ENCODE measurements at regions not wholly inside any gene's neighbourhood (a gene's known extent, or its start where the extent isn't known, plus 50 kb on each side); places are given as distances from the start of the nearest gene placed in this dataset.

DNA sequence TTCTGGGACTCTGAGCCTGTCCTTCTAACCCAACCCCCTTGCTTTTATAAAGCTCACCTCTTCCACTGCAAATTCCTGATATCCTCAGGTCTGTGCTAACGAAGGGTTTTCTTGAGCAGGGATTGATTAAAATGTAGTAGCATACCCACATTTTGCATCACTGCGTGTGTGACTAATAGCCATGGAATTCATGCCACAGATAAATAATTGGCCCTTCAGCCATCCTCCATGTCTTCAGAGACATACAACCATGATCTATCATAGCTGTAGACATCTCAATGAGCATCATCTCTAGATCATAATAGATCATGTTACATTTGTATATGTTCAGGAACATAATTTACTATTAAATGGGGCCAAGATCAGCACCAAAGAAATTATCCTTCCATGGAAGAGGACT is 990.3 kb downstream of the KCNMA1 start:
- Mint-ChIP-seq H3K27me3 (peaks cover 0 to 4% (median 0%) of the 10 kb centered on the region in 5 donors), H3K4me1 (no peaks in the 10 kb centered on the region), H3K27ac (no peak overlapping the region), H3K36me3 (no peaks in the 10 kb centered on the region), H3K9me3 (peaks cover 0 to 3% (median 0%) of the 10 kb centered on the region in 11 donors), H3K4me3 (no peak overlapping the region)
- DNase-seq: no peak
- no peaks in the 10 kb centered on the region for H3K4me1 ChIP-seq (ENCODE audit: control insufficient read depth in 2 of 2, insufficient read depth in 2 of 2, low read length in 2 of 2)
- H3K4me3 ChIP-seq (ENCODE audit: low read length): no peak overlapping the region
- no peak overlapping the region for H3K27ac ChIP-seq (ENCODE audit: low read depth, low read length)
- no peak for ATAC-seq
- ChIA-PET CTCF (no interaction called here), POLR2A (no interaction called here)
- no peaks in the 10 kb centered on the region for H3K36me3 ChIP-seq (ENCODE audit: control insufficient read depth in 2 of 3, insufficient read depth in 3 of 3, low read length in 3 of 3)
- no peaks in the 10 kb centered on the region for H3K27me3 ChIP-seq (ENCODE audit: control insufficient read depth in 2 of 2, insufficient read depth in 2 of 2, low read length in 2 of 2)
- intact Hi-C loops (cut with micrococcal nuclease): no loop called here
- no peaks in the 10 kb centered on the region for H3K9me3 ChIP-seq (ENCODE audit: control insufficient read depth in 2 of 3, low read length in 3 of 3)

DNA sequence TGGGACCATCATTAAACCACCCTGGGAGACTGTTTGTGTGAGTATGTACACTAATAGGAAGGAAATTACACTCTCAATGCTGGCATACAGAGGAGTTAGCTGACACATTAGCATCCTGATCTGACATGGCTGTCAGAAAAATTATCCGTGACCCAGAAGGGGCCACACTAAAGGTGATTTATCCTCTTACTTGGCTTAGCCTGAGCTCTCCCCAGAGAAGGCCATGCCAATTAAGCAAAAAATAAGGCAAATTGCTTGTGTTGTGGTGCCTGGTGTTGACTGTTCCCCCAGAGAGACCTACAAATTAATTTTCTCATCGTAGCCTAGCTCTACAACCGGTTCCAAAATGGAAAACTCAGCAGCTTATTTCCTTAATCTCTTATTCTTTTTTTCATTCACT is 992.3 kb downstream of the KCNMA1 start:
- Mint-ChIP-seq H3K4me3 (no peak overlapping the region), H3K4me1 (no peaks in the 10 kb centered on the region), H3K9me3 (peaks cover 0 to 2% (median 0%) of the 10 kb centered on the region in 11 donors), H3K27me3 (no peaks in the 10 kb centered on the region), H3K27ac (no peak overlapping the region), H3K36me3 (no peaks in the 10 kb centered on the region)
- Histone ChIP-seq H3K4me1 (ENCODE audit: control insufficient read depth in 2 of 2, insufficient read depth in 2 of 2, low read length in 2 of 2) (no peaks in the 10 kb centered on the region), H3K36me3 (ENCODE audit: control insufficient read depth in 2 of 3, insufficient read depth in 3 of 3, low read length in 3 of 3) (no peaks in the 10 kb centered on the region), H3K27ac (ENCODE audit: low read depth, low read length) (no peak overlapping the region), H3K4me3 (ENCODE audit: low read length) (no peak overlapping the region), H3K9me3 (ENCODE audit: control insufficient read depth in 2 of 3, low read length in 3 of 3) (no peaks in the 10 kb centered on the region), H3K27me3 (ENCODE audit: control insufficient read depth in 2 of 2, insufficient read depth in 2 of 2, low read length in 2 of 2) (no peaks in the 10 kb centered on the region)
- POLR2A ChIA-PET: no interaction called here
- intact Hi-C loops (cut with micrococcal nuclease): no loop called here
- ATAC-seq (no peak), DNase-seq (no peak)
- CTCF ChIA-PET: no interaction called here

DNA sequence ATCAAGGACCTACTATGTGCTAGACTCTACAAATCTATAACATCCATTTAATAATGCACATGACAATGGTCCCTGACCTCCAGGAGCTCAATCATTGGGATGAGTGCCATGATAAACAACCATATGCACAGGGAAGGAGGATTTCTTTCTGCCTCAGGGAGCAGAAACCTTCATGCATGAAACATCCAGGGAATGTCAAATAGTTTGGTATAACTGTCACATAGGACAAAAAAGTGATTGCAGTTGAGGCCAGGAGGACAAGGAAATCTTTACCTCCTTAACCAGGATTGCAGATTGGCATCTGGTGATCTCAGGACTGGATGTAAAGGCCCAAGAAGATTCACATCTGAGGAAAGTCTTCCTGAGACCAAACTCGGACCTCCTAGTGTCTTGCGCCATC is 993.1 kb downstream of the KCNMA1 start:
- Histone ChIP-seq H3K4me3 (ENCODE audit: low read length) (no peak overlapping the region), H3K27ac (ENCODE audit: low read depth, low read length) (no peak overlapping the region), H3K27me3 (ENCODE audit: control insufficient read depth in 2 of 2, insufficient read depth in 2 of 2, low read length in 2 of 2) (no peaks in the 10 kb centered on the region), H3K4me1 (ENCODE audit: control insufficient read depth in 2 of 2, insufficient read depth in 2 of 2, low read length in 2 of 2) (no peaks in the 10 kb centered on the region), H3K36me3 (ENCODE audit: control insufficient read depth in 2 of 3, insufficient read depth in 3 of 3, low read length in 3 of 3) (no peaks in the 10 kb centered on the region), H3K9me3 (ENCODE audit: control insufficient read depth in 2 of 3, low read length in 3 of 3) (no peaks in the 10 kb centered on the region)
- H3K9me3 Mint-ChIP-seq: peaks cover 0 to 2% (median 0%) of the 10 kb centered on the region in 11 donors
- no peaks in the 10 kb centered on the region for H3K36me3 Mint-ChIP-seq
- H3K4me1 Mint-ChIP-seq: no peaks in the 10 kb centered on the region
- no peak overlapping the region for H3K4me3 Mint-ChIP-seq
- no peaks in the 10 kb centered on the region for H3K27me3 Mint-ChIP-seq
- ChIA-PET POLR2A (no interaction called here), CTCF (no interaction called here)
- intact Hi-C loops (cut with micrococcal nuclease): no loop called here
- DNase-seq: no peak
- ATAC-seq: no peak
- no peak overlapping the region for H3K27ac Mint-ChIP-seq

DNA sequence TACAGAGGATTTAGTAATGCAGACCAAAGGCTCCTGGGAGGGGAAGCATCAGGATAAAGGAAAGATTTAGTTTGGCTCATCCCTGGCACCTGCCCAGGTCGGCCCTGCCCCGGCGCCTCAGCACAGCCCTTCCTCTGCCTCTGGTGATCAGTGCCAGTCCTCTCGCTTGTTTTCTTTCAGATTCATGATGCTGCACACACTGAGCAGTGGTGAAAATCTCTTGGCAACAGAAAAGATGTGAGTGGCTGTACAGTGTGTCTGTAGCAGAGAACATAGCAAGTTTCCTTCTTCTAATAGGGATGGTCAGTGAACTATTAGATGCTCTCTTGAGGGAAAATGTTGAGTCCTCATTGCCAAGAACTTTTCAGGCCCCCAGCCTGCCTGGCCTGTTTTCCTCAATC is 994.1 kb downstream of the KCNMA1 start:
- CTCF ChIA-PET: no interaction called here
- H3K27me3 Mint-ChIP-seq: no peaks in the 10 kb centered on the region
- intact Hi-C loops (cut with micrococcal nuclease): no loop called here
- peaks cover 0 to 2% (median 0%) of the 10 kb centered on the region in 11 donors for H3K9me3 Mint-ChIP-seq
- Histone ChIP-seq H3K4me1 (ENCODE audit: control insufficient read depth in 2 of 2, insufficient read depth in 2 of 2, low read length in 2 of 2) (no peaks in the 10 kb centered on the region), H3K27me3 (ENCODE audit: control insufficient read depth in 2 of 2, insufficient read depth in 2 of 2, low read length in 2 of 2) (no peaks in the 10 kb centered on the region), H3K4me3 (ENCODE audit: low read length) (no peak overlapping the region), H3K27ac (ENCODE audit: low read depth, low read length) (no peak overlapping the region), H3K9me3 (ENCODE audit: control insufficient read depth in 2 of 3, low read length in 3 of 3) (no peaks in the 10 kb centered on the region), H3K36me3 (ENCODE audit: control insufficient read depth in 2 of 3, insufficient read depth in 3 of 3, low read length in 3 of 3) (no peaks in the 10 kb centered on the region)
- H3K4me1 Mint-ChIP-seq: no peaks in the 10 kb centered on the region
- H3K27ac Mint-ChIP-seq: no peak overlapping the region
- H3K4me3 Mint-ChIP-seq: no peak overlapping the region
- POLR2A ChIA-PET: no interaction called here
- ATAC-seq: no peak
- H3K36me3 Mint-ChIP-seq: no peaks in the 10 kb centered on the region
- no peak for DNase-seq

DNA sequence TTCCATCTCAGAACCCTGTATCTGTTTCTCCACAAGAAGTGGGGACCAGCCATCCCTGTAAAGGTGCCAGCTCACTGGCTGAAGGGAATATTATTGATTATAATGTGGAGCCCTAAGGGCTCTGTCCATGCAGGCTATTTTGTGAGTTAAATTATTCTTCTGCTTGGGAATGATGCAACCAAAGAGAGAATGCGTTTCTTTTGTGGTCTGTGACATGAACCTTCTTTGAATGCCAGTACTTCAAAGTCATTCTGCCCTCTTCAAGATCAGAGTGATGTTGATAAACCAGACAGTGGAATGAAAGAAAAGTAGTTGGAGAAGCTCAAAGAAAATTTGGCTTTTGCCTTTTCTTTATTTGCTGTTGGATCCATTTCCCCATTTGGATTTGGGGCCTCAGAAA is 995.2 kb downstream of the KCNMA1 start:
- H3K4me1 Mint-ChIP-seq: no peaks in the 10 kb centered on the region
- Histone ChIP-seq H3K9me3 (ENCODE audit: control insufficient read depth in 2 of 3, low read length in 3 of 3) (no peaks in the 10 kb centered on the region), H3K27ac (ENCODE audit: low read depth, low read length) (no peak overlapping the region), H3K4me1 (ENCODE audit: control insufficient read depth in 2 of 2, insufficient read depth in 2 of 2, low read length in 2 of 2) (no peaks in the 10 kb centered on the region), H3K36me3 (ENCODE audit: control insufficient read depth in 2 of 3, insufficient read depth in 3 of 3, low read length in 3 of 3) (no peaks in the 10 kb centered on the region), H3K27me3 (ENCODE audit: control insufficient read depth in 2 of 2, insufficient read depth in 2 of 2, low read length in 2 of 2) (no peaks in the 10 kb centered on the region), H3K4me3 (ENCODE audit: low read length) (no peak overlapping the region)
- no peaks in the 10 kb centered on the region for H3K27me3 Mint-ChIP-seq
- H3K36me3 Mint-ChIP-seq: no peaks in the 10 kb centered on the region
- CTCF ChIA-PET: no interaction called here
- ATAC-seq (no peak), DNase-seq (no peak)
- peaks cover 0 to 2% (median 0%) of the 10 kb centered on the region in 11 donors for H3K9me3 Mint-ChIP-seq
- intact Hi-C loops (cut with micrococcal nuclease): no loop called here
- no peak overlapping the region for H3K27ac Mint-ChIP-seq
- POLR2A ChIA-PET: no interaction called here
- H3K4me3 Mint-ChIP-seq: no peak overlapping the region

DNA sequence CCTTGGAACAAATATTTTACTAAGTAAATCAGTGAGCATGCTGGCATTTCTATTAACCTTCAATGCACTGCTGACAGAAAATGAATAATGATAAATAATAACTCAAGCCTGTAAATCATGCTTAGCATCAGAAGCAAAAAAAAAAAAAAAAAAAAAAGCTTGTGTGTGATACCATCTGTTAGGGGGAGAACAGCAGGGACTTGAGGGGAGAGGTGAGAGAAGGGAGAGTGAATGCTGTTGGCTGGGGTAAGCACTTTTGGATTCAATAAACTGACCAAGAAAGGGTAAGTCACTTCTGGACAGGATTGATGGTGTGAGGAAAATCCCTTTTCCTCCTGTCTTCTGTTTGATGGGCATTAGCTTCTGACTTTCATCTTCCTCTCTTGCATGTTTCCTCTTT is 996.4 kb downstream of the KCNMA1 start:
- Histone ChIP-seq H3K36me3 (ENCODE audit: control insufficient read depth in 2 of 3, insufficient read depth in 3 of 3, low read length in 3 of 3) (no peaks in the 10 kb centered on the region), H3K9me3 (ENCODE audit: control insufficient read depth in 2 of 3, low read length in 3 of 3) (no peaks in the 10 kb centered on the region), H3K27me3 (ENCODE audit: control insufficient read depth in 2 of 2, insufficient read depth in 2 of 2, low read length in 2 of 2) (no peaks in the 10 kb centered on the region), H3K4me1 (ENCODE audit: control insufficient read depth in 2 of 2, insufficient read depth in 2 of 2, low read length in 2 of 2) (no peaks in the 10 kb centered on the region), H3K27ac (ENCODE audit: low read depth, low read length) (no peak overlapping the region), H3K4me3 (ENCODE audit: low read length) (no peak overlapping the region)
- ATAC-seq (no peak), DNase-seq (no peak)
- peaks cover 0 to 1% (median 0%) of the 10 kb centered on the region in 11 donors for H3K9me3 Mint-ChIP-seq
- H3K27ac Mint-ChIP-seq: no peak overlapping the region
- no peaks in the 10 kb centered on the region for H3K27me3 Mint-ChIP-seq
- no peak overlapping the region for H3K4me3 Mint-ChIP-seq
- intact Hi-C loops (cut with micrococcal nuclease): no loop called here
- H3K4me1 Mint-ChIP-seq: no peaks in the 10 kb centered on the region
- no peaks in the 10 kb centered on the region for H3K36me3 Mint-ChIP-seq
- POLR2A ChIA-PET: no interaction called here
- CTCF ChIA-PET: no interaction called here

DNA sequence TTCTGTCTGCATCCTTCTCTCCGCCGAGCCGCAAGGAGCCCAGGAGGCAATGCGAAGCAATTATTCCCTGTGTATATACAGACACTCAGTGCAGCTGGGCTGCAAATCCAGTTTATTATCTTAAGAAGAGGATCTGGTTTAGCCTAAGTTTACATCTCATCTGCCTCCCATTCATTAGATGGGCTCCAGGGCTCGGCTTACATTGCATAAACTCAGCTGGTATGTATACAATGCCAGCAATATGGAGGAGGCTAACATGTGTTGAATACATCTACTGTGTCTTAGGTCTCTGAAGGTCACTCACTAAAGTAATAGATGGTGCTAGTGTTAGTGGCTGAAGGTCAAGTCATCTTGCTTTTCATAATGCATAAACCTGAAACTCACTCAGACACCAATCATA is 996.8 kb downstream of the KCNMA1 start:
- Histone ChIP-seq H3K4me1 (ENCODE audit: control insufficient read depth in 2 of 2, insufficient read depth in 2 of 2, low read length in 2 of 2) (no peaks in the 10 kb centered on the region), H3K9me3 (ENCODE audit: control insufficient read depth in 2 of 3, low read length in 3 of 3) (no peaks in the 10 kb centered on the region), H3K27ac (ENCODE audit: low read depth, low read length) (no peak overlapping the region), H3K27me3 (ENCODE audit: control insufficient read depth in 2 of 2, insufficient read depth in 2 of 2, low read length in 2 of 2) (no peaks in the 10 kb centered on the region), H3K4me3 (ENCODE audit: low read length) (no peak overlapping the region), H3K36me3 (ENCODE audit: control insufficient read depth in 2 of 3, insufficient read depth in 3 of 3, low read length in 3 of 3) (no peaks in the 10 kb centered on the region)
- Mint-ChIP-seq H3K4me1 (no peaks in the 10 kb centered on the region), H3K9me3 (peaks cover 0 to 1% (median 0%) of the 10 kb centered on the region in 11 donors), H3K27ac (no peak overlapping the region), H3K36me3 (no peaks in the 10 kb centered on the region), H3K4me3 (no peak overlapping the region), H3K27me3 (no peaks in the 10 kb centered on the region)
- ChIA-PET POLR2A (no interaction called here), CTCF (no interaction called here)
- DNase-seq: no peak
- ATAC-seq: no peak
- intact Hi-C loops (cut with micrococcal nuclease): no loop called here

Measured in naive thymus-derived CD4-positive, alpha-beta T cell (primary cell).